Gastrocnemius medialis (tissue), 4 donors: ENCODE measurements at regions not wholly inside any gene's neighbourhood (a gene's known extent, or its start where the extent isn't known, plus 50 kb on each side); places are given as distances from the start of the nearest gene placed in this dataset.

Source experiments
- ATAC-seq, 2 donors: fragments of 150-250 bp; one replicate each; pipeline ENCODE4 v1.9.1; 2016
- DNase-seq, 2 donors: peaks; one replicate each; pipeline ENCODE4 v3.0.0-alpha.2; 2019
- H3K27ac ChIP-seq, 4 donors: fragments of 200-600 bp; sonication (generic); 1 replicate in 1 of 4; 2 replicates in 3 of 4; pipeline ENCODE4 v1.5.1; 2016 to 2018; ENCODE audit warnings: mild to moderate bottlenecking in 2 of 4, moderate library complexity in 1 of 4
- H3K27me3 ChIP-seq, 3 donors: fragments of 200-600 bp; sonication (generic) in 2 of 3; 1 replicate in 1 of 3; 2 replicates in 2 of 3; pipeline versions ENCODE4 v1.5.1 to v1.6.0; 2016 to 2019; ENCODE audit warnings: mild to moderate bottlenecking in 1 of 3, moderate library complexity in 1 of 3
- H3K36me3 ChIP-seq, 2 donors: fragments of 200-600 bp; sonication (generic) in 1 of 2; one replicate each; pipeline ENCODE4 v1.5.1; 2017 to 2018
- H3K4me1 ChIP-seq, 2 donors: fragments of 200-600 bp; sonication (generic) in 1 of 2; one replicate each; pipeline ENCODE4 v1.5.1; 2016 to 2017; ENCODE audit warnings: mild to moderate bottlenecking in 2 of 2
- H3K4me3 ChIP-seq, 4 donors: fragments of 200-600 bp; sonication (generic) in 3 of 4; 1 replicate in 1 of 4; 2 replicates in 3 of 4; pipeline ENCODE4 v1.5.1; 2016 to 2019; ENCODE audit warnings: mild to moderate bottlenecking in 2 of 4
- H3K9me3 ChIP-seq, 3 donors: fragments of 200-600 bp; sonication (generic) in 2 of 3; 1 replicate in 1 of 3; 2 replicates in 2 of 3; pipeline ENCODE4 v1.5.1; 2016 to 2019
- POLR2A ChIP-seq, 2 donors: fragments of 450-650 bp; IDR thresholded peaks; one replicate each; pipeline ENCODE4 v1.6.1; 2017; ENCODE audit warnings: antibody characterized with exemption in 2 of 2, mild to moderate bottlenecking in 2 of 2, moderate library complexity in 2 of 2
- in situ Hi-C, 4 donors: fragments of 200-750 bp; cut with MboI; loops; one replicate each; pipeline versions ENCODE4 v1.15.0 to v1.8.0; 2017; ENCODE audit warnings: low sequenced_read_pairs in 4 of 4
- intact Hi-C: fragments of 100-400 bp; cut with DNase I; formaldehyde crosslinking; loops from one replicate; pipeline ENCODE4 v1.15.1; 2023; ENCODE audit warnings: low total_unique reads
- TF ChIP-seq, protein P1 (sequence below), 5 experiments: fragments of 450-650 bp in 3 of 5; fragments of 200-600 bp in 2 of 5; sonication (generic) in 2 of 5; IDR thresholded peaks in 4 of 5; conservative IDR thresholded peaks in 1 of 5; 1 replicate in 4 of 5; 2 replicates in 1 of 5; pipeline ENCODE4 v1.5.1; 2016 to 2019; ENCODE audit warnings: antibody characterized with exemption in 5 of 5, mild to moderate bottlenecking in 3 of 5, moderate library complexity in 3 of 5

DNA sequence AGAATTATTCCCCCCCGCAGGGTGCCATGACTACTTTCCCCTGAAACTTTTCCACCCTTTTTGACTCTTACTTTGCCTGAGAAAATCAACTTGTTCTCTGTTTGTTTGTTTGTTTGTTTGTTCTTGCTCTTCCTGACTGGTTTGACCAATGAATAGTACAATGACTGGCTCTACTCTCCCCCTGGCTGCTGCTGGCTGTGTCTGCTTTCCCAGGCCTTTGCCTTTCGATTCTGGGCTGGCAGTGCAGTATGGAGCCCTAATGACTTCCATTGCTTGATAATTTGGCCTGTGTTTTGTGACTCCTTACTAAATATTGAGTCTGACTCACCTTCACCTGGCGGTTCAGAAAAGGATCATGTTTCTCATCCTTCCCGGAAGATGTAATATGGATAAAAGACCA lies 241.1 kb downstream of the TMEM182 start:
- Histone ChIP-seq H3K9me3 (no peaks in the 10 kb centered on the region), H3K27me3 (no peaks in the 10 kb centered on the region), H3K27ac (peak overlapping the region in 1 of 4 donors; percentile 42), H3K4me1 (peaks cover 18 to 19% of the 10 kb centered on the region in 2 donors), H3K36me3 (no peaks in the 10 kb centered on the region), H3K4me3 (no peak overlapping the region)
- intact Hi-C loops (no loop called here), in situ Hi-C loops (no loop called here)
- ATAC-seq (no peak), DNase-seq (no peak)
- TF ChIP-seq POLR2A (IDR thresholded peaks at IDR 0.05) = no peak
- TF ChIP-seq, protein P1, sequence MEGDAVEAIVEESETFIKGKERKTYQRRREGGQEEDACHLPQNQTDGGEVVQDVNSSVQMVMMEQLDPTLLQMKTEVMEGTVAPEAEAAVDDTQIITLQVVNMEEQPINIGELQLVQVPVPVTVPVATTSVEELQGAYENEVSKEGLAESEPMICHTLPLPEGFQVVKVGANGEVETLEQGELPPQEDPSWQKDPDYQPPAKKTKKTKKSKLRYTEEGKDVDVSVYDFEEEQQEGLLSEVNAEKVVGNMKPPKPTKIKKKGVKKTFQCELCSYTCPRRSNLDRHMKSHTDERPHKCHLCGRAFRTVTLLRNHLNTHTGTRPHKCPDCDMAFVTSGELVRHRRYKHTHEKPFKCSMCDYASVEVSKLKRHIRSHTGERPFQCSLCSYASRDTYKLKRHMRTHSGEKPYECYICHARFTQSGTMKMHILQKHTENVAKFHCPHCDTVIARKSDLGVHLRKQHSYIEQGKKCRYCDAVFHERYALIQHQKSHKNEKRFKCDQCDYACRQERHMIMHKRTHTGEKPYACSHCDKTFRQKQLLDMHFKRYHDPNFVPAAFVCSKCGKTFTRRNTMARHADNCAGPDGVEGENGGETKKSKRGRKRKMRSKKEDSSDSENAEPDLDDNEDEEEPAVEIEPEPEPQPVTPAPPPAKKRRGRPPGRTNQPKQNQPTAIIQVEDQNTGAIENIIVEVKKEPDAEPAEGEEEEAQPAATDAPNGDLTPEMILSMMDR (IDR thresholded peaks at IDR 0.05 in 4 of 5, conservative IDR thresholded peaks at IDR 0.05 in 1 of 5) = no peak

DNA sequence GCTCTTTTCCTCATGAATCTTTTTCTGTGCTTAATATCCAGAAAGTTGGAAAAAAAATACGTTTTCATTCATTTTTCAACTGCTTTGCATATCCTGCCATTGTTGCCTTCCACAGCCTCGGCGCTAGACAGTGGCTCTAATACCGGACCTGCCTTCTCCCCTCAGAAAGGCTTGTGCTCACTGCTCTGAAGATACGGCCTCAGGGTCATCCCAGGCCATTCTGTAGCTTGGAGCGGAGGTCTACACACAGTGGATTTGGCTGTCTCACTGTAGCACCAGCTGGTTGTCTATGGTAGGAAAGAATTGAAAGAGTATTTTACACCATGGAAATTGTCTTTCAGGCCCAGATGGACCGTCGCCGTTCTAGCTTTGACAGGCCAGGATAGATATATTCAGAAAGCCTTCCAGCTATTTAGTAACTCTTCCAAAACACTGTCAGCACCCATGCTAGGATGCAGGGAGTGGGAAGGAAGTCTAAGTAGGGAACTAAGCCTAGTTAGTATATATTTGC lies 242.0 kb downstream of the TMEM182 start:
- peak; percentile 39 to 47 for ATAC-seq
- Histone ChIP-seq H3K27me3 (no peaks in the 10 kb centered on the region), H3K4me1 (peaks cover 18 to 19% of the 10 kb centered on the region in 2 donors), H3K4me3 (no peak overlapping the region), H3K27ac (peak overlapping the region in 3 of 4 donors; percentile 29 to 42 (median 33)), H3K9me3 (no peaks in the 10 kb centered on the region), H3K36me3 (no peaks in the 10 kb centered on the region)
- DNase-seq = no peak
- in situ Hi-C loops = no loop called here
- intact Hi-C loops = no loop called here
- no peak for TF ChIP-seq POLR2A (IDR thresholded peaks at IDR 0.05)
- TF ChIP-seq, protein P1 (IDR thresholded peaks at IDR 0.05 in 4 of 5, conservative IDR thresholded peaks at IDR 0.05 in 1 of 5) = no peak

DNA sequence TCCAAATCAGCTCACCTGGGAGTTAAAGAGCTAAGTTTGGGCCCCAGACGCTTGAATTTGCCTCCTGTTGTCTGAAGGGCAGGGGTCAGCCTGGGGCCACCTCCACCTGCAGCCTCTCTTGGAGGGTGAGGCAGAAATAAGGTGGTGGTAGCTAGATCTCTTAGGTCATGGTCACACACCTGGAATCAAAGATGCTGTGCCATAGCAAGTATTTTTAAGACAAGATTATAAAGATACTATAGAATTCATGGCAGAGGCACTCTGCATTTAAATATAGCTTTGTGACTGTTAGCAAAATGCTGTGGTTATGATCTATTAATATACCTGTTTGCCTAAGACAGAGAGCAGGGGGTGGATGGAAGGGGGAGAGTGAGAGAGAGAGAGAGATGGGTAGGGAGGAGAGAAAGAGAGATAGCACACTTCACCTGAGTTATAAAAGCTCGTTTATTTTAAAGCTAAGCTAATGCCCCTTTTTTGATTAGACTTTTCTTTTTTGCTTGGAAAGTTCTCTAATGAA lies 242.7 kb downstream of the TMEM182 start:
- in situ Hi-C loops = no loop called here
- Histone ChIP-seq H3K9me3 (no peaks in the 10 kb centered on the region), H3K4me1 (peaks cover 18 to 19% of the 10 kb centered on the region in 2 donors), H3K27ac (peak overlapping the region in 2 of 4 donors; percentile 29 to 33), H3K36me3 (no peaks in the 10 kb centered on the region), H3K4me3 (no peak overlapping the region), H3K27me3 (no peaks in the 10 kb centered on the region)
- peak; percentile 54 to 72 for ATAC-seq
- intact Hi-C loops = no loop called here
- no peak for DNase-seq
- TF ChIP-seq, protein P1 (IDR thresholded peaks at IDR 0.05 in 4 of 5, conservative IDR thresholded peaks at IDR 0.05 in 1 of 5) = no peak
- TF ChIP-seq POLR2A (IDR thresholded peaks at IDR 0.05) = no peak

DNA sequence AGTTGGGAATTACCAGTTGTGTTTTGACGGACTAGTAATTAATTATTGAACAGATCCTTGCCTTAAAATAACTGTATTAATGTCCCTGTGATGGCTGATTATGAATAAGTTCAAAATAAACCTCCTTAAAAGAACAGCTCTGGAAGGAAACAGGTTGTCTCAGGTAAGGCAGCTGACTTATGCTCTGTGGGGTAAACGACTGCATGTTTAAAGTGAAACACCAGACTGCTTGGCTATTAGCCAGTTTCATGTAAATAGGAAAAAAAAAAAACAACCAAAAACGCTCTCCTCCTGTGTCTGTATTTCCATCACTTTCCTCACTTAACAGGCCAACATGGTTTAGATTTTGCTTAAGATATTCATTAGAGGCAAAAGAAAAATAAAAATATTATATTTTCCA lies 243.6 kb downstream of the TMEM182 start:
- Histone ChIP-seq H3K27me3 (no peaks in the 10 kb centered on the region), H3K4me1 (peaks cover 18 to 19% of the 10 kb centered on the region in 2 donors), H3K9me3 (no peaks in the 10 kb centered on the region), H3K36me3 (no peaks in the 10 kb centered on the region), H3K4me3 (no peak overlapping the region), H3K27ac (no peak overlapping the region)
- no peak for TF ChIP-seq POLR2A (IDR thresholded peaks at IDR 0.05)
- TF ChIP-seq, protein P1 (IDR thresholded peaks at IDR 0.05 in 4 of 5, conservative IDR thresholded peaks at IDR 0.05 in 1 of 5) = no peak
- ATAC-seq = no peak
- no peak for DNase-seq
- intact Hi-C loops (no loop called here), in situ Hi-C loops (no loop called here)

DNA sequence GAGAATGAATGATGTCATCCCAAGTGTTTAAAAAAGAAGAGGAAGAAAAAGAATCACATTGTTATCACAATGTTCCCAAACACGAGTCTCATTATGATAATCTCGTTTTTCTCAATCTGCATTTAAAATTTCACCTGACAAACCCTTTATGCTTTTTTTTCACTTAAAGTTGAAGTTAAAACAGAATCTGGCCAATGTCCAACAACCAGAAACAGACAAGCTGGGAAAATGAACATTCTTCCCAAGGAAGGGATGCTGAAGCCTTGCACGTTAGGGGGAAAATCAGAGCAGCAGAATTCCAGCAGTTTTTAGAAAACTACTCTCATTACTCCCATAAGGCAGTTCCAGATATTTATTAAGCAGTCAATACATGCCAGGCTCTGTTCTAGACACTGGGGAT lies 245.3 kb downstream of the TMEM182 start:
- Histone ChIP-seq H3K27me3 (no peaks in the 10 kb centered on the region), H3K27ac (no peak overlapping the region), H3K4me3 (no peak overlapping the region), H3K9me3 (no peaks in the 10 kb centered on the region), H3K36me3 (no peaks in the 10 kb centered on the region), H3K4me1 (peaks cover 18 to 19% of the 10 kb centered on the region in 2 donors)
- DNase-seq = no peak
- intact Hi-C loops (no loop called here), in situ Hi-C loops (no loop called here)
- no peak for ATAC-seq
- TF ChIP-seq POLR2A (IDR thresholded peaks at IDR 0.05) = no peak
- TF ChIP-seq, protein P1 (IDR thresholded peaks at IDR 0.05 in 4 of 5, conservative IDR thresholded peaks at IDR 0.05 in 1 of 5) = no peak
